HCT116 (cell line): ENCODE measurements at regions not wholly inside any gene's neighbourhood (a gene's known extent, or its start where the extent isn't known, plus 50 kb on each side); places are given as distances from the start of the nearest gene placed in this dataset.

Experiments used
- ATAC-seq: fragments of 200-7000 bp; cut with Tn5 transposase; 2 replicates; pipeline ENCODE4 v1.9.1; 2020; ENCODE audit warnings: mild to moderate bottlenecking, moderate library complexity
- BruUV-seq: library from RNA; stranded (reverse); fragments of 400-500 nt; replicated peaks from 2 replicates; lab custom pipeline; 2021; lab: Mats Ljungman, UMichigan
- CTCF ChIA-PET: fragments of 300-600 bp; sonication (Branson Sonifier 250); formaldehyde crosslinking; loops from one replicate; lab custom pipeline; 2021; ENCODE audit warnings: antibody characterized with exemption; lab: Charles Lee
- POLR2A ChIA-PET: fragments of 300-600, 350-600 bp; sonication (Branson Sonifier 250); formaldehyde crosslinking; loops from one replicate; lab custom pipeline; 2021; ENCODE audit warnings: antibody characterized with exemption; lab: Charles Lee
- RAD21 ChIA-PET, 2 experiments: fragments of 300-600 bp; sonication (Branson Sonifier 250); formaldehyde crosslinking; loops; one replicate each; lab custom pipeline; 2023; ENCODE audit warnings: low total read pairs in 2 of 2; ENCODE audit not compliant: uncharacterized antibody in 2 of 2, unreplicated experiment in 2 of 2, low non-redundant PET in 1 of 2; lab: Charles Lee
- DNase-seq: peaks from one replicate; pipeline ENCODE4 v3.0.0-alpha.2; 2010; ENCODE audit warnings: low read depth, low spot score
- H2AFZ ChIP-seq: fragments of 200-600 bp; shearing (Covaris generic), sonication (generic); 2 replicates; pipeline ENCODE4 v1.6.1; 2017; ENCODE audit warnings: low read depth, mixed run types, mixed read lengths, antibody characterized with exemption, low read length; ENCODE audit not compliant: poor library complexity, severe bottlenecking
- H3K27ac ChIP-seq: 2 replicates; pipeline ENCODE4 v1.5.1; 2012; ENCODE audit warnings: low read depth, low read length
- H3K27me3 ChIP-seq: fragments of 200-600 bp; sonication (generic); 2 replicates; pipeline ENCODE4 v1.6.1; 2016; ENCODE audit warnings: mixed run types, low read length, mixed read lengths; ENCODE audit not compliant: insufficient read depth
- H3K36me3 ChIP-seq, 2 experiments: fragments of 200-500 bp in 1 of 2; fragments of 200-600 bp in 1 of 2; sonication (Bioruptor generic) in 1 of 2; sonication (generic) in 1 of 2; 2 replicates each; pipeline versions ENCODE4 v1.5.1 to v1.6.1; 2014 to 2016; ENCODE audit warnings: low read length in 2 of 2, inconsistent platforms in 1 of 2, mixed read lengths in 1 of 2, mixed run types in 1 of 2; ENCODE audit not compliant: insufficient read depth in 2 of 2, control insufficient read depth in 1 of 2
- H3K4me1 ChIP-seq, 2 experiments: fragments of 200-600 bp in 1 of 2; sonication (generic) in 1 of 2; 2 replicates each; pipeline versions ENCODE4 v1.5.1 to v1.6.1; 2012 to 2017; ENCODE audit warnings: low read length in 2 of 2, inconsistent platforms in 1 of 2, mild to moderate bottlenecking in 1 of 2, mixed read lengths in 1 of 2, mixed run types in 1 of 2, moderate library complexity in 1 of 2; ENCODE audit not compliant: insufficient read depth in 2 of 2, control insufficient read depth in 1 of 2
- H3K4me2 ChIP-seq: fragments of 200-600 bp; sonication (generic); 2 replicates; pipeline ENCODE4 v1.6.1; 2017; ENCODE audit warnings: mixed run types, low read length, mixed read lengths
- H3K4me3 ChIP-seq, 2 experiments: fragments of 200-600 bp in 1 of 2; sonication (generic) in 1 of 2; replicated peaks in 1 of 2; 2 replicates each; pipeline ENCODE4 v1.5.1; 2011 to 2016; ENCODE audit warnings: low read length in 2 of 2, control low read depth in 1 of 2, low read depth in 1 of 2, mild to moderate bottlenecking in 1 of 2, mixed read lengths in 1 of 2, mixed run types in 1 of 2
- H3K79me2 ChIP-seq: fragments of 200-600 bp; sonication (generic); 2 replicates; pipeline ENCODE4 v1.6.1; 2017; ENCODE audit warnings: mild to moderate bottlenecking, mixed run types, low read length, moderate library complexity, mixed read lengths; ENCODE audit not compliant: insufficient read depth
- H3K9ac ChIP-seq: fragments of 200-600 bp; sonication (generic); 2 replicates; pipeline ENCODE4 v1.6.1; 2016; ENCODE audit warnings: low read length, mixed read lengths
- H3K9me2 ChIP-seq: fragments of 200-600 bp; sonication (generic), shearing (Covaris generic); 2 replicates; pipeline ENCODE4 v1.6.1; 2017; ENCODE audit warnings: mixed run types, mild to moderate bottlenecking, moderate library complexity; ENCODE audit not compliant: insufficient read depth
- H3K9me3 ChIP-seq, 2 experiments: fragments of 200-500 bp in 1 of 2; fragments of 200-600 bp in 1 of 2; sonication (Bioruptor generic) in 1 of 2; sonication (generic) in 1 of 2; 2 replicates each; pipeline ENCODE4 v1.6.1; 2014 to 2017; ENCODE audit warnings: low read length in 2 of 2, mixed read lengths in 2 of 2, inconsistent platforms in 1 of 2, low read depth in 1 of 2, mild to moderate bottlenecking in 1 of 2, mixed run types in 1 of 2, moderate library complexity in 1 of 2; ENCODE audit not compliant: control insufficient read depth in 1 of 2, insufficient read depth in 1 of 2
- H4K20me1 ChIP-seq: fragments of 200-600 bp; sonication (generic), shearing (Covaris generic); 2 replicates; pipeline ENCODE4 v1.6.1; 2017; ENCODE audit warnings: mixed run types, mild to moderate bottlenecking, moderate library complexity; ENCODE audit not compliant: insufficient read depth
- ATF3 ChIP-seq: IDR thresholded peaks from 2 replicates; pipeline ENCODE4 v1.6.1; 2012
- CEBPB ChIP-seq: IDR thresholded peaks from 2 replicates; pipeline ENCODE4 v1.6.1; 2012; ENCODE audit warnings: low read depth
- CTCF ChIP-seq, 3 experiments: fragments of 200-600 bp in 1 of 3; sonication (generic) in 1 of 3; IDR thresholded peaks in 2 of 3; conservative IDR thresholded peaks in 1 of 3; 2 replicates each; pipeline ENCODE4 v1.5.1; 2012 to 2017; ENCODE audit warnings: low read depth in 2 of 3, low read length in 2 of 3, antibody characterized with exemption in 1 of 3, borderline replicate concordance in 1 of 3, control low read depth in 1 of 3, mild to moderate bottlenecking in 1 of 3, mixed read lengths in 1 of 3, mixed run types in 1 of 3, moderate library complexity in 1 of 3; ENCODE audit not compliant: insufficient read depth in 1 of 3
- EGR1 ChIP-seq: IDR thresholded peaks from 2 replicates; pipeline ENCODE4 v1.6.1; 2012; ENCODE audit warnings: low read depth
- JUND ChIP-seq: IDR thresholded peaks from 2 replicates; pipeline ENCODE4 v1.6.1; 2012
- MAX ChIP-seq: IDR thresholded peaks from 2 replicates; pipeline ENCODE4 v1.6.1; 2012
- POLR2AphosphoS5 ChIP-seq: IDR thresholded peaks from 2 replicates; pipeline ENCODE4 v1.6.1; 2011; ENCODE audit warnings: mild to moderate bottlenecking, low read depth, low read length, moderate library complexity
- REST ChIP-seq: IDR thresholded peaks from 2 replicates; pipeline ENCODE4 v1.6.1; 2012; ENCODE audit warnings: low read depth
- YY1 ChIP-seq: IDR thresholded peaks from 2 replicates; pipeline ENCODE4 v1.6.1; 2011; ENCODE audit warnings: low read length, low read depth, moderate library complexity, mild to moderate bottlenecking; ENCODE audit not compliant: insufficient replicate concordance; ENCODE audit errors: extremely low read depth
- ZBTB33 ChIP-seq: IDR thresholded peaks from 2 replicates; pipeline ENCODE4 v1.6.1; 2011; ENCODE audit warnings: mild to moderate bottlenecking, low read length, moderate library complexity; ENCODE audit not compliant: insufficient replicate concordance; ENCODE audit errors: extremely low read depth
- ZFX ChIP-seq: fragments of 450-650 bp; IDR thresholded peaks from 2 replicates; pipeline ENCODE4 v1.6.1; 2017
- intact Hi-C: fragments of 100-400 bp; cut with micrococcal nuclease; formaldehyde crosslinking; loops from 2 replicates; pipeline ENCODE4 v1.10.0; 2022

- TF ChIP-seq REST (no peak), MAX (no peak), EGR1 (no peak), YY1 (no peak), JUND (no peak), CTCF (IDR thresholded peaks at IDR 0.05 in 2 of 3, conservative IDR thresholded peaks at IDR 0.05 in 1 of 3; ENCODE audit: borderline replicate concordance in 1 of 3, insufficient read depth in 1 of 3, low read depth in 2 of 3, low read length in 2 of 3) (no peak)
- TF ChIP-seq, all 23 proteins: peak for 0
Observed at GRCh38 chr9:134504106-134504385, 137.6 kb upstream of the COL5A1 start (continued).

GRCh38 chr9:134505032-134505431, 136.6 kb upstream of the COL5A1 start:
- no peak overlapping the region for H3K27ac ChIP-seq
- CTCF ChIA-PET, result no interaction called here

More at GRCh38 chr9:134505032-134505431, 136.6 kb upstream of the COL5A1 start:
- Histone ChIP-seq H3K9ac (no peak overlapping the region), H3K79me2 (no peaks in the 10 kb centered on the region), H3K4me2 (no peak overlapping the region), H3K4me1 (peaks cover 3 to 7% of the 10 kb centered on the region in 2 experiments; a peak in 2 of 4 replicates), H4K20me1 (no peaks in the 10 kb centered on the region), H2AFZ (no peak overlapping the region), H3K27me3 (no peaks in the 10 kb centered on the region), H3K36me3 (no peaks in the 10 kb centered on the region), H3K9me3 (no peaks in the 10 kb centered on the region), H3K4me3 (no peak overlapping the region), H3K9me2 (no peaks in the 10 kb centered on the region)
- intact Hi-C loops, result no loop called here
- ChIA-PET RAD21 (no interaction called here), POLR2A (no interaction called here)
- DNase-seq (no peak), ATAC-seq (no peak)
- BruUV-seq, result no TSS peak
- no peak for TF ChIP-seq REST
- no peak for TF ChIP-seq POLR2AphosphoS5
- TF ChIP-seq ZBTB33, result no peak
- no peak for TF ChIP-seq MAX
- no peak for TF ChIP-seq ATF3
- TF ChIP-seq CEBPB, result no peak
- no peak for TF ChIP-seq ZFX
- no peak for TF ChIP-seq YY1
- TF ChIP-seq, all 23 proteins: peak for 0
